ENCODE measurements at regions not wholly inside any gene's neighbourhood (a gene's known extent, or its start where the extent isn't known, plus 50 kb on each side); places are given as distances from the start of the nearest gene placed in this dataset.

GRCh38 chr3:137463131-137463530 lies 301.0 kb upstream of the SOX14 start:
- TF ChIP-seq, protein P1, sequence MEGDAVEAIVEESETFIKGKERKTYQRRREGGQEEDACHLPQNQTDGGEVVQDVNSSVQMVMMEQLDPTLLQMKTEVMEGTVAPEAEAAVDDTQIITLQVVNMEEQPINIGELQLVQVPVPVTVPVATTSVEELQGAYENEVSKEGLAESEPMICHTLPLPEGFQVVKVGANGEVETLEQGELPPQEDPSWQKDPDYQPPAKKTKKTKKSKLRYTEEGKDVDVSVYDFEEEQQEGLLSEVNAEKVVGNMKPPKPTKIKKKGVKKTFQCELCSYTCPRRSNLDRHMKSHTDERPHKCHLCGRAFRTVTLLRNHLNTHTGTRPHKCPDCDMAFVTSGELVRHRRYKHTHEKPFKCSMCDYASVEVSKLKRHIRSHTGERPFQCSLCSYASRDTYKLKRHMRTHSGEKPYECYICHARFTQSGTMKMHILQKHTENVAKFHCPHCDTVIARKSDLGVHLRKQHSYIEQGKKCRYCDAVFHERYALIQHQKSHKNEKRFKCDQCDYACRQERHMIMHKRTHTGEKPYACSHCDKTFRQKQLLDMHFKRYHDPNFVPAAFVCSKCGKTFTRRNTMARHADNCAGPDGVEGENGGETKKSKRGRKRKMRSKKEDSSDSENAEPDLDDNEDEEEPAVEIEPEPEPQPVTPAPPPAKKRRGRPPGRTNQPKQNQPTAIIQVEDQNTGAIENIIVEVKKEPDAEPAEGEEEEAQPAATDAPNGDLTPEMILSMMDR (conservative IDR thresholded peaks at IDR 0.05; ENCODE audit: low read depth, low read length) = no peak
- no peak for DNase-seq (ENCODE audit: low read depth)
- no peak overlapping the region for H3K4me3 ChIP-seq (ENCODE audit: low read depth, low read length)

GRCh38 chr3:137464341-137464740 lies 299.8 kb upstream of the SOX14 start:
- DNase-seq (ENCODE audit: low read depth) = no peak
- no peak overlapping the region for H3K4me3 ChIP-seq (ENCODE audit: low read depth, low read length)
- TF ChIP-seq, protein P1 (conservative IDR thresholded peaks at IDR 0.05; ENCODE audit: low read depth, low read length) = no peak

- TF ChIP-seq, protein P1 (conservative IDR thresholded peaks at IDR 0.05; ENCODE audit: low read depth, low read length) = no peak
- H3K4me3 ChIP-seq (ENCODE audit: low read depth, low read length) = no peak overlapping the region
- DNase-seq (ENCODE audit: low read depth) = no peak
Measured at GRCh38 chr3:137468446-137468845, 295.7 kb upstream of the SOX14 start.

- DNase-seq (ENCODE audit: low read depth) = no peak
- TF ChIP-seq, protein P1 (conservative IDR thresholded peaks at IDR 0.05; ENCODE audit: low read depth, low read length) = no peak
- H3K4me3 ChIP-seq (ENCODE audit: low read depth, low read length) = no peak overlapping the region
Measured at GRCh38 chr3:137469263-137469662, 294.9 kb upstream of the SOX14 start.

GRCh38 chr3:137471130-137471529 lies 293.0 kb upstream of the SOX14 start:
- TF ChIP-seq, protein P1 (conservative IDR thresholded peaks at IDR 0.05; ENCODE audit: low read depth, low read length) = no peak
- H3K4me3 ChIP-seq (ENCODE audit: low read depth, low read length) = no peak overlapping the region
- no peak for DNase-seq (ENCODE audit: low read depth)

- no peak for DNase-seq (ENCODE audit: low read depth)
- H3K4me3 ChIP-seq (ENCODE audit: low read depth, low read length) = no peak overlapping the region
- TF ChIP-seq, protein P1 (conservative IDR thresholded peaks at IDR 0.05; ENCODE audit: low read depth, low read length) = no peak
Measured at GRCh38 chr3:137471558-137472204, 292.4 kb upstream of the SOX14 start.

DNA sequence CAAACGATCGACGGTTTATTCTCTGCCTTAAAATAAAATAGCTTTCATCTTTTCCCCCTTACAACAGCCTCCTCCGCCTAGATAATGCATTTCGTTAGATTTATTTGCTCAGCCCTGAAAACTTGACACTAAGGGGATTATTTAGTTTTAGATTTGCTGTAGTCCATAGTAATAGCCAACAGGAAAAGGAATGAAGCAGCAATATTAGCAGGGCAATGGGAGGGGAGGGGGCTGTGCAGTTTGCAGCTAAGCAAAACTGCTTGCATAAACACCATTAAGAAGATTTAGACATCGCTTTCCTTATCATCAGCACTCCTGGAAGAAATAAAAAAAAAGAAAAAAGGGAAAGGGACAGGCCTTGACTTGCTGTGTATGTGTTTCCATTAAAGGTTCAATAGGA lies 286.5 kb upstream of the SOX14 start:
- no peak for DNase-seq (ENCODE audit: low read depth)
- no peak overlapping the region for H3K4me3 ChIP-seq (ENCODE audit: low read depth, low read length)
- TF ChIP-seq, protein P1 (conservative IDR thresholded peaks at IDR 0.05; ENCODE audit: low read depth, low read length) = no peak

All from epithelial cell of proximal tubule (primary cell).